Nephron progenitor cell (in vitro differentiated cells): ENCODE measurements at regions not wholly inside any gene's neighbourhood (a gene's known extent, or its start where the extent isn't known, plus 50 kb on each side); places are given as distances from the start of the nearest gene placed in this dataset.

Source experiments
- DNase-seq: peaks from one replicate; pipeline ENCODE4 v3.0.0; 2021
- H3K27ac Mint-ChIP-seq: 2 replicates; pipeline ENCODE4 v1.8.0; 2021; ENCODE audit warnings: mild to moderate bottlenecking, moderate library complexity, mixed read lengths
- H3K27me3 Mint-ChIP-seq: 2 replicates; pipeline ENCODE4 v1.8.0; 2021; ENCODE audit warnings: mild to moderate bottlenecking, low read depth, mixed read lengths; ENCODE audit not compliant: poor library complexity
- H3K36me3 Mint-ChIP-seq: 2 replicates; pipeline ENCODE4 v1.8.0; 2021; ENCODE audit warnings: low read depth, mixed read lengths
- H3K4me1 Mint-ChIP-seq: 2 replicates; pipeline ENCODE4 v1.8.0; 2021; ENCODE audit warnings: mixed read lengths
- H3K4me3 Mint-ChIP-seq: 2 replicates; pipeline ENCODE4 v1.8.0; 2021; ENCODE audit warnings: mild to moderate bottlenecking, moderate library complexity, mixed read lengths
- H3K9me3 Mint-ChIP-seq: 2 replicates; pipeline ENCODE4 v1.8.0; 2021; ENCODE audit warnings: mild to moderate bottlenecking, moderate library complexity, mixed read lengths
- CTCF ChIP-seq: fragments of 200-600 bp; sonication (generic); IDR thresholded peaks from 2 replicates; pipeline ENCODE4 v1.5.0; 2021; ENCODE audit warnings: antibody characterized with exemption

GRCh38 chr1:209491031-209491430 lies 92.5 kb upstream of the CAMK1G start:
- DNase-seq, result no peak
- peaks cover 12% of the 10 kb centered on the region for H3K9me3 Mint-ChIP-seq
- H3K4me1 Mint-ChIP-seq, result peaks cover 12% of the 10 kb centered on the region
- TF ChIP-seq CTCF, result no peak
- no peaks in the 10 kb centered on the region for H3K27me3 Mint-ChIP-seq
- peak overlapping the region; percentile 20 for H3K27ac Mint-ChIP-seq
- H3K4me3 Mint-ChIP-seq, result no peak overlapping the region
- H3K36me3 Mint-ChIP-seq, result peaks cover 10% of the 10 kb centered on the region

GRCh38 chr1:209491496-209491895 lies 92.0 kb upstream of the CAMK1G start:
- H3K4me3 Mint-ChIP-seq, result no peak overlapping the region
- no peak overlapping the region for H3K27ac Mint-ChIP-seq
- peaks cover 10% of the 10 kb centered on the region for H3K36me3 Mint-ChIP-seq
- no peak for DNase-seq
- H3K27me3 Mint-ChIP-seq, result no peaks in the 10 kb centered on the region
- H3K9me3 Mint-ChIP-seq, result peaks cover 15% of the 10 kb centered on the region
- TF ChIP-seq CTCF, result no peak
- peaks cover 12% of the 10 kb centered on the region for H3K4me1 Mint-ChIP-seq

GRCh38 chr1:209491897-209492296 lies 91.6 kb upstream of the CAMK1G start:
- no peak for DNase-seq
- Mint-ChIP-seq H3K9me3 (peaks cover 19% of the 10 kb centered on the region), H3K4me1 (peaks cover 12% of the 10 kb centered on the region), H3K4me3 (no peak overlapping the region), H3K27me3 (peaks cover 2% of the 10 kb centered on the region), H3K36me3 (peaks cover 14% of the 10 kb centered on the region), H3K27ac (no peak overlapping the region)
- no peak for TF ChIP-seq CTCF

GRCh38 chr1:209493559-209493958 lies 90.0 kb upstream of the CAMK1G start:
- Mint-ChIP-seq H3K4me1 (peaks cover 12% of the 10 kb centered on the region), H3K9me3 (peaks cover 35% of the 10 kb centered on the region), H3K27me3 (peaks cover 2% of the 10 kb centered on the region)

GRCh38 chr1:209497729-209498128 lies 85.8 kb upstream of the CAMK1G start:
- peaks cover 36% of the 10 kb centered on the region for H3K36me3 Mint-ChIP-seq
- DNase-seq, result no peak
- peaks cover 2% of the 10 kb centered on the region for H3K27me3 Mint-ChIP-seq
- no peak overlapping the region for H3K4me3 Mint-ChIP-seq
- peak overlapping the region; percentile 7 for H3K27ac Mint-ChIP-seq
- peaks cover 62% of the 10 kb centered on the region for H3K9me3 Mint-ChIP-seq
- TF ChIP-seq CTCF, result no peak
- H3K4me1 Mint-ChIP-seq, result no peaks in the 10 kb centered on the region

More at GRCh38 chr1:209493559-209493958, 90.0 kb upstream of the CAMK1G start:
- H3K27ac Mint-ChIP-seq, result no peak overlapping the region
- TF ChIP-seq CTCF, result no peak
- no peak for DNase-seq
- peaks cover 21% of the 10 kb centered on the region for H3K36me3 Mint-ChIP-seq
- H3K4me3 Mint-ChIP-seq, result no peak overlapping the region

GRCh38 chr1:209500993-209501392 lies 82.5 kb upstream of the CAMK1G start:
- Mint-ChIP-seq H3K27me3 (peaks cover 2% of the 10 kb centered on the region), H3K4me3 (no peak overlapping the region), H3K36me3 (peaks cover 26% of the 10 kb centered on the region), H3K4me1 (peaks cover 8% of the 10 kb centered on the region), H3K27ac (no peak overlapping the region), H3K9me3 (peaks cover 50% of the 10 kb centered on the region)
- TF ChIP-seq CTCF, result no peak
- no peak for DNase-seq
